Prostate gland (tissue), 1 donor: ENCODE measurements at regions not wholly inside any gene's neighbourhood (a gene's known extent, or its start where the extent isn't known, plus 50 kb on each side); places are given as distances from the start of the nearest gene placed in this dataset.

Experiments used
- POLR2A ChIP-seq: fragments of 450-650 bp; IDR thresholded peaks from one replicate; pipeline ENCODE4 v1.6.1; 2016; ENCODE audit warnings: antibody characterized with exemption, mild to moderate bottlenecking
- POLR2AphosphoS5 ChIP-seq: sonication (generic); formaldehyde crosslinking; IDR thresholded peaks from one replicate; pipeline ENCODE4 v1.6.1; 2017; ENCODE audit warnings: antibody characterized with exemption

- TF ChIP-seq POLR2A, result no peak
- TF ChIP-seq POLR2AphosphoS5, result no peak
Measured at GRCh38 chr1:212495766-212496494, 63.2 kb downstream of the NENF start.
